ENCODE measurements at regions not wholly inside any gene's neighbourhood (a gene's known extent, or its start where the extent isn't known, plus 50 kb on each side); places are given as distances from the start of the nearest gene placed in this dataset.

- no peak overlapping the region for H3K27ac ChIP-seq
- no peak overlapping the region for H3K9ac ChIP-seq
Observed at GRCh38 chr2:41947701-41948396, 100.0 kb upstream of the PKDCC start.

GRCh38 chr2:41948397-41948763 lies 99.4 kb upstream of the PKDCC start:
- H4K20me1 ChIP-seq (ENCODE audit: insufficient read depth): no peaks in the 10 kb centered on the region
- H3K4me2 ChIP-seq: no peak overlapping the region
- no peaks in the 10 kb centered on the region for H3K79me2 ChIP-seq (ENCODE audit: insufficient read depth, low read depth)
- no peaks in the 10 kb centered on the region for H3K27me3 ChIP-seq (ENCODE audit: insufficient read depth, low read depth)
- no peak overlapping the region for H2AFZ ChIP-seq (ENCODE audit: low read depth)
- H3K27ac ChIP-seq: no peak overlapping the region
- TF ChIP-seq, protein P1, sequence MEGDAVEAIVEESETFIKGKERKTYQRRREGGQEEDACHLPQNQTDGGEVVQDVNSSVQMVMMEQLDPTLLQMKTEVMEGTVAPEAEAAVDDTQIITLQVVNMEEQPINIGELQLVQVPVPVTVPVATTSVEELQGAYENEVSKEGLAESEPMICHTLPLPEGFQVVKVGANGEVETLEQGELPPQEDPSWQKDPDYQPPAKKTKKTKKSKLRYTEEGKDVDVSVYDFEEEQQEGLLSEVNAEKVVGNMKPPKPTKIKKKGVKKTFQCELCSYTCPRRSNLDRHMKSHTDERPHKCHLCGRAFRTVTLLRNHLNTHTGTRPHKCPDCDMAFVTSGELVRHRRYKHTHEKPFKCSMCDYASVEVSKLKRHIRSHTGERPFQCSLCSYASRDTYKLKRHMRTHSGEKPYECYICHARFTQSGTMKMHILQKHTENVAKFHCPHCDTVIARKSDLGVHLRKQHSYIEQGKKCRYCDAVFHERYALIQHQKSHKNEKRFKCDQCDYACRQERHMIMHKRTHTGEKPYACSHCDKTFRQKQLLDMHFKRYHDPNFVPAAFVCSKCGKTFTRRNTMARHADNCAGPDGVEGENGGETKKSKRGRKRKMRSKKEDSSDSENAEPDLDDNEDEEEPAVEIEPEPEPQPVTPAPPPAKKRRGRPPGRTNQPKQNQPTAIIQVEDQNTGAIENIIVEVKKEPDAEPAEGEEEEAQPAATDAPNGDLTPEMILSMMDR (conservative IDR thresholded peaks at IDR 0.05; ENCODE audit: low read depth, low read length): no peak
- no peaks in the 10 kb centered on the region for H3K36me3 ChIP-seq (ENCODE audit: insufficient read depth)
- no peak overlapping the region for H3K4me3 ChIP-seq (IDR thresholded peaks at IDR 0.05; ENCODE audit: insufficient read depth, low read depth, low read length)
- no peaks in the 10 kb centered on the region for H3K4me1 ChIP-seq (ENCODE audit: low read depth, poor library complexity, severe bottlenecking)
- H3K9ac ChIP-seq: no peak overlapping the region

More at GRCh38 chr2:41947701-41948396, 100.0 kb upstream of the PKDCC start:
- Histone ChIP-seq H3K4me3 (IDR thresholded peaks at IDR 0.05; ENCODE audit: insufficient read depth, low read depth, low read length) (no peak overlapping the region), H3K4me1 (ENCODE audit: low read depth, poor library complexity, severe bottlenecking) (no peaks in the 10 kb centered on the region), H4K20me1 (ENCODE audit: insufficient read depth) (no peaks in the 10 kb centered on the region), H3K27me3 (ENCODE audit: insufficient read depth, low read depth) (no peaks in the 10 kb centered on the region), H2AFZ (ENCODE audit: low read depth) (no peak overlapping the region), H3K79me2 (ENCODE audit: insufficient read depth, low read depth) (no peaks in the 10 kb centered on the region), H3K36me3 (ENCODE audit: insufficient read depth) (no peaks in the 10 kb centered on the region), H3K4me2 (no peak overlapping the region)
- TF ChIP-seq, protein P1 (conservative IDR thresholded peaks at IDR 0.05; ENCODE audit: low read depth, low read length): no peak

DNA sequence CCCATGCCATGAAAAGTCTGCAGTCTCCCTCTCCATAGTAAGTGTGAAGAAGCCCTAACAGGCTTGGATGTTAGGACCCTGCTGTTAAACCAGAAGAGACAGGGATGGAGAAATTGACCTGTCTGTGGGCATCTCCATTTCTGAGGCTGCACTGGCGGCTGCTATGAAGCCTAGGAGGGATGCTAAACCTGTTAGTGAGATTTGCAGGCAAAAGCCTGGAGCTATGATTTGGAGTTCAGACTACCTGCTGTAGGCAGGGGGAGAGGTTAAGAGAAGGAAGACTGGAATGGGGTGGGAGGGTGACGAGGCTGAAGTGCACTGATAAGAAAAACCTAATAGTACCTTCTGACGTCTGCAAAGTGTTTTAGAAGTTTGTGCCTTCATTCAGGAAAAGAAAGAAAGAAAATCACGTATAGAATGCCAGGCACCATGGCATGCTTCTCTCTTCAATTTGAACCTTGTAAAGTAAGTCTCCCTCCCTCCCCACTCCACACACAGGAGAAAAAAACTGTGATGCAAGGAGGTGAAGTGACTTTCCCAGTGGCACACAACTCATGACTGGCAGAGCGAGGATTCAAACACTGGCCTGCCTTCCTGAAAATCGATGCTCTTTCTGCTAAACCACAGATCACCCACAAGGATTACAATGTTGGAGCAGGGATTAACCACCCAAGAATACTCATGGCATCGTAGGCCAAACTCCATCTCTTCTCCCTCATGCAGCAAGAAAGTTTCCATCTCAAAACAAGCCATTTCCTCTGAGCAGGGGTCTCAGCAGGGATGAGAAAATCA lies 98.5 kb upstream of the PKDCC start:
- TF ChIP-seq, protein P1 (conservative IDR thresholded peaks at IDR 0.05; ENCODE audit: low read depth, low read length): no peak
- Histone ChIP-seq H3K79me2 (ENCODE audit: insufficient read depth, low read depth) (no peaks in the 10 kb centered on the region), H3K36me3 (ENCODE audit: insufficient read depth) (no peaks in the 10 kb centered on the region), H2AFZ (ENCODE audit: low read depth) (no peak overlapping the region), H3K27ac (no peak overlapping the region), H3K27me3 (ENCODE audit: insufficient read depth, low read depth) (no peaks in the 10 kb centered on the region), H3K9ac (no peak overlapping the region), H4K20me1 (ENCODE audit: insufficient read depth) (no peaks in the 10 kb centered on the region), H3K4me1 (ENCODE audit: low read depth, poor library complexity, severe bottlenecking) (no peaks in the 10 kb centered on the region), H3K4me3 (IDR thresholded peaks at IDR 0.05; ENCODE audit: insufficient read depth, low read depth, low read length) (no peak overlapping the region), H3K4me2 (no peak overlapping the region)

GRCh38 chr2:41949883-41950665 lies 97.7 kb upstream of the PKDCC start:
- TF ChIP-seq, protein P1 (conservative IDR thresholded peaks at IDR 0.05; ENCODE audit: low read depth, low read length): no peak
- no peak overlapping the region for H3K27ac ChIP-seq
- no peak overlapping the region for H3K4me3 ChIP-seq (IDR thresholded peaks at IDR 0.05; ENCODE audit: insufficient read depth, low read depth, low read length)
- H3K79me2 ChIP-seq (ENCODE audit: insufficient read depth, low read depth): no peaks in the 10 kb centered on the region
- no peak overlapping the region for H3K9ac ChIP-seq
- no peak overlapping the region for H3K4me2 ChIP-seq
- H4K20me1 ChIP-seq (ENCODE audit: insufficient read depth): no peaks in the 10 kb centered on the region
- H3K4me1 ChIP-seq (ENCODE audit: low read depth, poor library complexity, severe bottlenecking): no peaks in the 10 kb centered on the region
- H2AFZ ChIP-seq (ENCODE audit: low read depth): no peak overlapping the region
- H3K36me3 ChIP-seq (ENCODE audit: insufficient read depth): no peaks in the 10 kb centered on the region
- H3K27me3 ChIP-seq (ENCODE audit: insufficient read depth, low read depth): no peaks in the 10 kb centered on the region
